ENCODE measurements at regions not wholly inside any gene's neighbourhood (a gene's known extent, or its start where the extent isn't known, plus 50 kb on each side); places are given as distances from the start of the nearest gene placed in this dataset.

GRCh38 chr5:111848476-111848875 is 91.5 kb upstream of the NREP start:
- TF ChIP-seq CTCF (conservative IDR thresholded peaks at IDR 0.05; ENCODE audit: low read depth in 2 of 2), result no peak
- no peak for TF ChIP-seq EZH2phosphoT487 (IDR thresholded peaks at IDR 0.05; ENCODE audit: unreplicated experiment)
- TF ChIP-seq EZH2 (IDR thresholded peaks at IDR 0.05; ENCODE audit: low read depth, unreplicated experiment), result no peak
- no peak for TF ChIP-seq REST (IDR thresholded peaks at IDR 0.05; ENCODE audit: unreplicated experiment)
- no peak for TF ChIP-seq POLR2AphosphoS5 (IDR thresholded peaks at IDR 0.05; ENCODE audit: low read depth)

Measured in GM23338 (cell line).